Heart left ventricle (tissue), 13 donors: ENCODE measurements at regions not wholly inside any gene's neighbourhood (a gene's known extent, or its start where the extent isn't known, plus 50 kb on each side); places are given as distances from the start of the nearest gene placed in this dataset.

Source experiments
- CTCF ChIP-seq, 12 donors: fragments of 200-600 bp; sonication (generic) in 4 of 12; IDR thresholded peaks; one replicate each; pipeline versions ENCODE4 v1.5.0 to v1.8.0; 2018 to 2022; ENCODE audit warnings: antibody characterized with exemption in 12 of 12, mild to moderate bottlenecking in 5 of 12
- POLR2A ChIP-seq, 2 donors: fragments of 450-650 bp; IDR thresholded peaks; one replicate each; pipeline ENCODE4 v1.6.1; 2017; ENCODE audit warnings: antibody characterized with exemption in 2 of 2, mild to moderate bottlenecking in 2 of 2, moderate library complexity in 2 of 2
- donor health status: ischemic (EF 13 %, LVEDD 7.1; RV severe dilation, severe dysfunction).
- donor health status: DM: no; HTN: yes; CAD: no.
- donor health status: DM: no; HTN: no; CAD: no.
- donor health status: ischemic (EF 25% LVEDD 6.9; RV normal size, moderate dysfunction).
- donor health status: ischemic (EF 25% LVEDD 5.7; RV mildly dilated, moderate dysfunction).
- donor health status: ischemic (EF 35%, LVEDD 5.7; RV mildly dilated, moderate dysfunction).
- donor health status: nonischemic (EF 11% LVEDD 7.7; RV severe dilation, severe dysfunction).
- donor health status: DM: yes; HTN: yes; CAD: no.
- donor health status: PGD.
- donor health status: ischemic (EF 29% LVEDD 5.4; RV normal size, mild dysfunction).
- donor health status: nonischemic (EF 23%, LVEDD 6.1; RV moderate dilation, normal function).

DNA sequence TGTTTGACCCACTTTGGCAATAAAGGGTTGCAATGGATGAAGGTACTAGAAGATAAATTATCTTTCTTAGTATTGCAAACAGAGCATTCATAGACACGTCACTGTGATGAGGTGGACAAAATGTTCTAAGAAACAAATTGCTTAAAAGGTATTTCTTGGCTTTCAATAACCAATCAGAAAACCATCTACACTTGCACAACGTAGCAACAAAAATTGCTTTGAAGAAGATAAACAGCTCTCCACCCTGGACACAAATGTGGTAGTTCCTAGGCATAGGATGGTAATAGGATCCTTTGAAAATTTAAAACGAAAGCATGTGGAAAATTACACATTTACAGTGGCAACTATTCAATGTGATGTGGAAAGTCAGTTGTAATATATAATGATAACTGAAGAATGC lies 439.9 kb upstream of the ETAA1 start:
- TF ChIP-seq CTCF (IDR thresholded peaks at IDR 0.05) (no peak), POLR2A (IDR thresholded peaks at IDR 0.05) (no peak)
